ENCODE measurements at regions not wholly inside any gene's neighbourhood (a gene's known extent, or its start where the extent isn't known, plus 50 kb on each side); places are given as distances from the start of the nearest gene placed in this dataset.

DNA sequence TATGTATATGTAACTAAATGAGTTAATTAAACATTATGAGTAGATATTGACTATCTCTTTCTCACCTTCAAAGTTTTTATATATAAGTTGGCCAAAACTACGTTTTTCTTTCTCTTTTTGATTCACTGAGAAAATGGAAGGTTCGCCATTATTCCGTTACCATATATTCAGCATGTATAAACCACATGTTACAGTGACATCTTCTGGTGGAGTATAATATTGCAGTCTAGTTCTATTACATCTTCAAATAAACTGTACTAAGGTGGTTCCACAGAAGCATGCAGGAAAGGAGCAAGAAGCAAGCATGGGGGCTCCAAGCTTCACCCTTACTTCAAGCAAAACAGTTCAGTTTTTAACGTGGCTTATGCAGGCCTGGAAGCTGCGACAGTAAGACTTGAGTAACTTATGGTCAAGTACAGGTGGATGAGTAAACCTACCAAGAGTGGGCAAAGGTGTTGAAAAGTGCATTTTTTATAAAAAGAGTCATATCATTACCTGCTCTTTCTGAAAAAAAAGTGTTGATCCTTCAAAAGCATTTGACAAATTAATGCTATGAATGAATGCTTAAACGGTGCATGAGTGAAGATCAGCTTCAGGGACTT, 129.8 kb upstream of the RAB6C start:
- no peaks in the 10 kb centered on the region for H3K27me3 ChIP-seq
- H4K20me1 ChIP-seq (ENCODE audit: insufficient read depth, poor library complexity, severe bottlenecking): no peaks in the 10 kb centered on the region
- peak; percentile 84 for DNase-seq (ENCODE audit: low spot score)
- TF ChIP-seq CTCF (IDR thresholded peaks at IDR 0.05; ENCODE audit: poor library complexity) (peak; percentile 78), EZH2 (IDR thresholded peaks at IDR 0.05; ENCODE audit: borderline replicate concordance) (no peak)
- no peaks in the 10 kb centered on the region for H3K9me3 ChIP-seq (ENCODE audit: low read depth)
- H3K4me3 ChIP-seq: no peak overlapping the region
- no peaks in the 10 kb centered on the region for H3K4me1 ChIP-seq (ENCODE audit: insufficient read depth)
- H3K79me2 ChIP-seq: no peaks in the 10 kb centered on the region
- H3K27ac ChIP-seq: no peak overlapping the region
- peak overlapping the region; percentile 33 for H3K4me2 ChIP-seq
- 18% methylated on average over 6 of the region's 6 CpGs for WGBS (ENCODE audit: low lambda C conversion rate, missing lambda C conversion rate)
- H3K9me2 ChIP-seq (replicated peaks; ENCODE audit: insufficient read depth): no peaks in the 10 kb centered on the region
- H2AFZ ChIP-seq: no peak overlapping the region
- H3K36me3 ChIP-seq (replicated peaks; ENCODE audit: insufficient read depth, low read depth): no peaks in the 10 kb centered on the region

DNA sequence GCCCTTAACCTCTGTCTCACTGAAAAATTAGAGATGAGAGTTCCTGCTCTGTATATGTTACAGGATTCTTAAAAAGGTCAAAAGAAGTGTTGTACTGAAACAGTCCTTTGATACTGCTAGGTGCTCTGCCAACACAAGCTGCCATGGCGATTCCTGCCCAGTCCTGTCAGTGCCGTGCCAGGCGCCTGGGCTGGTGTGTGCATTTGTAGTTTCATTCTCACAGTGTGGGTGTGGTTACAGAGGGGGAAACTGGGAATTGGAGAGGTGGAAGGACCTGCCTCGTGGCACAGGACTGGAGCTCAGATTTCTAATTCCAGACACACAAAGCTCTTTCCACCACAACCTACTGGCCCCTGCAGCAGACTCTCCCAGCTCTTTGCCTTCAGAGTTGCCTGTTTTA, 122.3 kb upstream of the RAB6C start:
- H3K4me3 ChIP-seq: no peak overlapping the region
- 78% methylated on average over 4 of the region's 4 CpGs for WGBS (ENCODE audit: low lambda C conversion rate, missing lambda C conversion rate)
- H3K4me2 ChIP-seq: no peak overlapping the region
- no peak for TF ChIP-seq CTCF (IDR thresholded peaks at IDR 0.05; ENCODE audit: poor library complexity)
- no peak for TF ChIP-seq EZH2phosphoT487 (IDR thresholded peaks at IDR 0.05; ENCODE audit: low read depth, severe bottlenecking, unreplicated experiment)
- TF ChIP-seq EZH2 (IDR thresholded peaks at IDR 0.05; ENCODE audit: borderline replicate concordance): no peak
- no peaks in the 10 kb centered on the region for H3K9me3 ChIP-seq (ENCODE audit: low read depth)
- no peak for DNase-seq (ENCODE audit: low spot score)
- H3K27me3 ChIP-seq: no peaks in the 10 kb centered on the region
- H2AFZ ChIP-seq: no peak overlapping the region
- no peaks in the 10 kb centered on the region for H3K79me2 ChIP-seq
- no peaks in the 10 kb centered on the region for H4K20me1 ChIP-seq (ENCODE audit: insufficient read depth, poor library complexity, severe bottlenecking)
- no peaks in the 10 kb centered on the region for H3K36me3 ChIP-seq (replicated peaks; ENCODE audit: insufficient read depth, low read depth)
- no peak overlapping the region for H3K27ac ChIP-seq
- no peaks in the 10 kb centered on the region for H3K4me1 ChIP-seq (ENCODE audit: insufficient read depth)
- no peaks in the 10 kb centered on the region for H3K9me2 ChIP-seq (replicated peaks; ENCODE audit: insufficient read depth)

DNA sequence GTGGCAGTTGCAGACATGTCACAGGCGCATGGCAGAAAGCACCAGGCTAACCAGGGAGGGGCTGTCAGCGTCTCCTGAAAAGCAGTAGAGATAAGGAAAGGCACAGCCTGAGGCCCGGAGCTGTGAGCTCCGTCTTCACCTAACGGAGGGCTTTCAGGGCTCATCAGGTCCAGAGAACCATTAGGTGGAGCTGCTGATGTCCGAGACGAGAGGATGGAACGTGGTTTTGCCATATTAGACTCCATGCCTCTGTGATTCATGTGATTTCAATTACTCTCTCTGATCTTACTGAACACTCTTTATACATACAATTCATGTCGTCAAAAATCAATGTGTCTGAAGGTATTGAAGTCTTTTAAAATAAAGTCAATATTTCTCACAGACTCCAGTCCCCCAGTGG, 120.3 kb upstream of the RAB6C start:
- H3K9me2 ChIP-seq (replicated peaks; ENCODE audit: insufficient read depth): no peaks in the 10 kb centered on the region
- H3K4me3 ChIP-seq: no peak overlapping the region
- no peaks in the 10 kb centered on the region for H3K9me3 ChIP-seq (ENCODE audit: low read depth)
- no peak overlapping the region for H3K27ac ChIP-seq
- 53% methylated on average over 9 of the region's 9 CpGs for WGBS (ENCODE audit: low lambda C conversion rate, missing lambda C conversion rate)
- no peaks in the 10 kb centered on the region for H3K27me3 ChIP-seq
- no peaks in the 10 kb centered on the region for H3K36me3 ChIP-seq (replicated peaks; ENCODE audit: insufficient read depth, low read depth)
- TF ChIP-seq EZH2 (IDR thresholded peaks at IDR 0.05; ENCODE audit: borderline replicate concordance) (no peak), EZH2phosphoT487 (IDR thresholded peaks at IDR 0.05; ENCODE audit: low read depth, severe bottlenecking, unreplicated experiment) (no peak), CTCF (IDR thresholded peaks at IDR 0.05; ENCODE audit: poor library complexity) (no peak)
- no peak for DNase-seq (ENCODE audit: low spot score)
- no peaks in the 10 kb centered on the region for H3K79me2 ChIP-seq
- no peak overlapping the region for H3K4me2 ChIP-seq
- H4K20me1 ChIP-seq (ENCODE audit: insufficient read depth, poor library complexity, severe bottlenecking): no peaks in the 10 kb centered on the region
- H3K4me1 ChIP-seq (ENCODE audit: insufficient read depth): no peaks in the 10 kb centered on the region
- no peak overlapping the region for H2AFZ ChIP-seq

- Histone ChIP-seq H3K9me2 (replicated peaks; ENCODE audit: insufficient read depth) (no peaks in the 10 kb centered on the region), H3K9me3 (ENCODE audit: low read depth) (no peaks in the 10 kb centered on the region), H3K36me3 (replicated peaks; ENCODE audit: insufficient read depth, low read depth) (no peaks in the 10 kb centered on the region), H4K20me1 (ENCODE audit: insufficient read depth, poor library complexity, severe bottlenecking) (no peaks in the 10 kb centered on the region), H3K4me3 (no peak overlapping the region), H3K4me1 (ENCODE audit: insufficient read depth) (no peaks in the 10 kb centered on the region), H3K27me3 (no peaks in the 10 kb centered on the region), H3K4me2 (no peak overlapping the region), H3K79me2 (no peaks in the 10 kb centered on the region), H3K27ac (no peak overlapping the region), H2AFZ (no peak overlapping the region)
- TF ChIP-seq CTCF (IDR thresholded peaks at IDR 0.05; ENCODE audit: poor library complexity) (no peak), EZH2phosphoT487 (IDR thresholded peaks at IDR 0.05; ENCODE audit: low read depth, severe bottlenecking, unreplicated experiment) (no peak), EZH2 (IDR thresholded peaks at IDR 0.05; ENCODE audit: borderline replicate concordance) (no peak)
- no peak for DNase-seq (ENCODE audit: low spot score)
Observed at GRCh38 chr2:129860088-129860487, 119.4 kb upstream of the RAB6C start.
